NCI-H345 (cell line): ENCODE measurements at regions not wholly inside any gene's neighbourhood (a gene's known extent, or its start where the extent isn't known, plus 50 kb on each side); places are given as distances from the start of the nearest gene placed in this dataset.
"Not testable (repeated sequence)": the region's sequence is repeated elsewhere in the genome, so short reads cannot be mapped to it uniquely, and the experiment has no call there.

Experiments used
- DNase-seq: peaks from one replicate; lab custom pipeline; 2025; lab: John Stamatoyannopoulos, UW

GRCh38 chr3:82618594-82618993, 857.1 kb upstream of the GBE1 start:
- no peak for DNase-seq

GRCh38 chr3:82610236-82610635, 848.8 kb upstream of the GBE1 start:
- DNase-seq: no peak

GRCh38 chr3:82607391-82607790, 845.9 kb upstream of the GBE1 start:
- DNase-seq: no peak

- DNase-seq: no peak
Observed at GRCh38 chr3:82596805-82597204, 835.4 kb upstream of the GBE1 start.

- no peak for DNase-seq
Observed at GRCh38 chr3:82595530-82595929, 834.1 kb upstream of the GBE1 start.

- no peak for DNase-seq
Observed at GRCh38 chr3:82587174-82587573, 825.7 kb upstream of the GBE1 start.

- no peak for DNase-seq
Observed at GRCh38 chr3:82586414-82586813, 825.0 kb upstream of the GBE1 start.

- DNase-seq: not testable (repeated sequence)
Observed at GRCh38 chr3:82586002-82586401, 824.6 kb upstream of the GBE1 start.

- DNase-seq: not testable (repeated sequence)
Observed at GRCh38 chr3:82585591-82585990, 824.1 kb upstream of the GBE1 start.

GRCh38 chr3:82584861-82585260, 823.4 kb upstream of the GBE1 start:
- not testable (repeated sequence) for DNase-seq

- DNase-seq: not testable (repeated sequence)
Observed at GRCh38 chr3:82584415-82584814, 823.0 kb upstream of the GBE1 start.

GRCh38 chr3:82581350-82581749, 819.9 kb upstream of the GBE1 start:
- no peak for DNase-seq

- no peak for DNase-seq
Observed at GRCh38 chr3:82572721-82573120, 811.3 kb upstream of the GBE1 start.

- no peak for DNase-seq
Observed at GRCh38 chr3:82568776-82569338, 807.4 kb upstream of the GBE1 start.

- no peak for DNase-seq
Observed at GRCh38 chr3:82567029-82567600, 805.7 kb upstream of the GBE1 start.

- DNase-seq: no peak
Observed at GRCh38 chr3:82562896-82563295, 801.5 kb upstream of the GBE1 start.

- DNase-seq: no peak
Observed at GRCh38 chr3:82561784-82562183, 800.3 kb upstream of the GBE1 start.

GRCh38 chr3:82558081-82558480, 796.6 kb upstream of the GBE1 start:
- no peak for DNase-seq

GRCh38 chr3:82556113-82556512, 794.7 kb upstream of the GBE1 start:
- peak; percentile 37 for DNase-seq

- DNase-seq: not testable (repeated sequence)
Observed at GRCh38 chr3:82542556-82542955, 781.1 kb upstream of the GBE1 start.

- no peak for DNase-seq
Observed at GRCh38 chr3:82521657-82522056, 760.2 kb upstream of the GBE1 start.

- no peak for DNase-seq
Observed at GRCh38 chr3:82520846-82521245, 759.4 kb upstream of the GBE1 start.

GRCh38 chr3:82509951-82510603, 748.6 kb upstream of the GBE1 start:
- no peak for DNase-seq
